SK-N-SH (cell line): ENCODE measurements at regions not wholly inside any gene's neighbourhood (a gene's known extent, or its start where the extent isn't known, plus 50 kb on each side); places are given as distances from the start of the nearest gene placed in this dataset.

ENCODE experiments used
- CTCF ChIA-PET: fragments of 300-600, 350-600 bp; formaldehyde crosslinking; extraction: SDS; loops from one replicate; lab custom pipeline; 2021; lab: Yijun Ruan, JAX
- POLR2A ChIA-PET: fragments of 350-600 bp; sonication (Branson Sonifier 250); formaldehyde crosslinking; extraction: SDS; loops from one replicate; lab custom pipeline; 2020; ENCODE audit warnings: antibody characterized with exemption, inconsistent platforms; lab: Yijun Ruan, JAX
- DNase-seq: peaks from one replicate; pipeline ENCODE4 v3.0.0; 2012
- H2AFZ ChIP-seq: fragments of 200-600 bp; sonication (generic); 2 replicates; pipeline ENCODE4 v1.8.1; 2016; ENCODE audit warnings: antibody characterized with exemption, mild to moderate bottlenecking, low read depth
- H3F3A ChIP-seq: fragments of 200-600 bp; sonication (generic); replicated peaks from 2 replicates; pipeline ENCODE3; 2016; ENCODE audit warnings: antibody characterized with exemption, mild to moderate bottlenecking; ENCODE audit not compliant: insufficient read depth
- H3K27ac ChIP-seq, 2 experiments: fragments of 200-500 bp in 1 of 2; fragments of 200-600 bp in 1 of 2; sonication (Bioruptor generic) in 1 of 2; sonication (generic), shearing (Covaris generic) in 1 of 2; 2 replicates each; pipeline versions ENCODE4 v1.5.1 to v1.6.1; 2014 to 2016; ENCODE audit warnings: low read depth in 2 of 2, inconsistent platforms in 1 of 2, low read length in 1 of 2, mild to moderate bottlenecking in 1 of 2, mixed read lengths in 1 of 2
- H3K27me3 ChIP-seq: fragments of 200-600 bp; sonication (generic), shearing (Covaris generic); 2 replicates; pipeline ENCODE4 v1.6.1; 2016; ENCODE audit warnings: mixed run types; ENCODE audit not compliant: insufficient read depth
- H3K36me3 ChIP-seq, 2 experiments: fragments of 200-500 bp in 1 of 2; fragments of 200-600 bp in 1 of 2; sonication (Bioruptor generic) in 1 of 2; sonication (generic) in 1 of 2; replicated peaks in 1 of 2; 2 replicates each; pipeline versions ENCODE3 to v1.5.1; 2014 to 2016; ENCODE audit warnings: low read length in 1 of 2, mild to moderate bottlenecking in 1 of 2; ENCODE audit not compliant: insufficient read depth in 2 of 2, control insufficient read depth in 1 of 2
- H3K4me1 ChIP-seq, 2 experiments: fragments of 200-500 bp in 1 of 2; fragments of 200-600 bp in 1 of 2; sonication (Bioruptor generic) in 1 of 2; sonication (generic), shearing (Covaris generic) in 1 of 2; 2 replicates each; pipeline versions ENCODE4 v1.5.1 to v1.6.1; 2014 to 2016; ENCODE audit warnings: low read depth in 1 of 2, low read length in 1 of 2, mixed run types in 1 of 2; ENCODE audit not compliant: insufficient read depth in 2 of 2, control insufficient read depth in 1 of 2
- H3K4me2 ChIP-seq: fragments of 200-600 bp; sonication (generic), shearing (Covaris generic); 2 replicates; pipeline ENCODE4 v1.6.1; 2017; ENCODE audit warnings: mixed run types
- H3K4me3 ChIP-seq, 2 experiments: fragments of 200-500 bp in 1 of 2; fragments of 200-600 bp in 1 of 2; sonication (Bioruptor generic) in 1 of 2; sonication (generic), shearing (Covaris generic) in 1 of 2; 2 replicates each; pipeline versions ENCODE4 v1.5.1 to v1.8.1; 2014 to 2016; ENCODE audit warnings: low read depth in 2 of 2, inconsistent platforms in 1 of 2, low read length in 1 of 2, mild to moderate bottlenecking in 1 of 2, mixed read lengths in 1 of 2, moderate library complexity in 1 of 2
- H3K79me2 ChIP-seq: fragments of 200-600 bp; sonication (generic); 2 replicates; pipeline ENCODE4 v1.8.1; 2017; ENCODE audit warnings: mild to moderate bottlenecking; ENCODE audit not compliant: insufficient read depth
- H3K9ac ChIP-seq: fragments of 200-600 bp; sonication (generic); 2 replicates; pipeline ENCODE4 v1.6.1; 2017; ENCODE audit warnings: mixed run types
- H3K9me2 ChIP-seq: fragments of 200-600 bp; sonication (generic); 2 replicates; pipeline ENCODE4 v1.6.1; 2017; ENCODE audit warnings: mixed run types
- H3K9me3 ChIP-seq: fragments of 200-600 bp; sonication (generic); 2 replicates; pipeline ENCODE4 v1.6.1; 2017; ENCODE audit warnings: mixed run types, mild to moderate bottlenecking, moderate library complexity
- H4K20me1 ChIP-seq: fragments of 200-600 bp; sonication (generic); 2 replicates; pipeline ENCODE4 v1.6.1; 2017; ENCODE audit warnings: mild to moderate bottlenecking, mixed run types; ENCODE audit not compliant: insufficient read depth
- CHD2 ChIP-seq: fragments of 150-350 bp; IDR thresholded peaks from 2 replicates; pipeline ENCODE4 v1.6.1; 2018; ENCODE audit warnings: low read length; ENCODE audit not compliant: partially characterized antibody
- FOSL2 ChIP-seq: IDR thresholded peaks from 2 replicates; pipeline ENCODE4 v1.4.0; 2012; ENCODE audit warnings: low read depth, mild to moderate bottlenecking, moderate library complexity, borderline replicate concordance
- FOXJ3 ChIP-seq: sonication (generic); formaldehyde crosslinking; IDR thresholded peaks from 2 replicates; pipeline ENCODE4 v1.5.1; 2020; ENCODE audit warnings: mild to moderate bottlenecking, missing genetic modification reagents
- FOXM1 ChIP-seq: IDR thresholded peaks from 2 replicates; pipeline ENCODE4 v1.4.0; 2012; ENCODE audit warnings: low read depth, mild to moderate bottlenecking
- GABPA ChIP-seq: IDR thresholded peaks from 2 replicates; pipeline ENCODE4 v1.4.0; 2012; ENCODE audit warnings: low read depth, mild to moderate bottlenecking
- JUND ChIP-seq: IDR thresholded peaks from 2 replicates; pipeline ENCODE4 v1.4.0; 2012
- MEF2A ChIP-seq: IDR thresholded peaks from 2 replicates; pipeline ENCODE4 v1.4.0; 2012; ENCODE audit warnings: low read depth, borderline replicate concordance
- NFIC ChIP-seq: IDR thresholded peaks from 2 replicates; pipeline ENCODE4 v1.4.0; 2012; ENCODE audit warnings: borderline replicate concordance
- POLR2AphosphoS5 ChIP-seq: IDR thresholded peaks from 2 replicates; pipeline ENCODE4 v1.6.1; 2012; ENCODE audit warnings: low read depth, low read length
- RAD21 ChIP-seq: IDR thresholded peaks from 2 replicates; pipeline ENCODE4 v1.6.1; 2012; ENCODE audit warnings: mild to moderate bottlenecking, low read length
- REST ChIP-seq: IDR thresholded peaks from 2 replicates; pipeline ENCODE4 v1.6.1; 2012; ENCODE audit warnings: mild to moderate bottlenecking, low read depth, low read length, moderate library complexity
- SMC3 ChIP-seq: IDR thresholded peaks from 2 replicates; pipeline ENCODE4 v1.6.1; 2012; ENCODE audit warnings: low read depth, low read length, improper control_type of control experiment
- TAF1 ChIP-seq: IDR thresholded peaks from 2 replicates; pipeline ENCODE4 v1.6.1; 2012; ENCODE audit warnings: low read depth, mild to moderate bottlenecking, low read length, moderate library complexity, borderline replicate concordance
- TCF12 ChIP-seq: IDR thresholded peaks from 2 replicates; pipeline ENCODE4 v1.4.0; 2012
- TEAD4 ChIP-seq: IDR thresholded peaks from 2 replicates; pipeline ENCODE4 v1.4.0; 2012; ENCODE audit warnings: mild to moderate bottlenecking, borderline replicate concordance; ENCODE audit not compliant: insufficient read depth
- YY1 ChIP-seq: IDR thresholded peaks from 2 replicates; pipeline ENCODE4 v1.4.0; 2012; ENCODE audit warnings: low read depth, mild to moderate bottlenecking
- WGBS: methylation state at CpG from one replicate; pipeline ENCODE4 v1.1.6; 2017; ENCODE audit warnings: low lambda C conversion rate; 5-methylcytosine and 5-hydroxymethylcytosine counted together
- TF ChIP-seq, protein P1 (sequence below): IDR thresholded peaks from 2 replicates; pipeline ENCODE4 v1.4.0; 2012; ENCODE audit warnings: low read depth
- TF ChIP-seq, protein P2 (sequence below): IDR thresholded peaks from 2 replicates; pipeline ENCODE4 v1.4.0; 2012; ENCODE audit warnings: low read depth, borderline replicate concordance
- TF ChIP-seq, protein P3 (sequence below): IDR thresholded peaks from 2 replicates; pipeline ENCODE4 v1.4.0; 2012; ENCODE audit warnings: low read depth, borderline replicate concordance
- TF ChIP-seq, protein P4 (sequence below): fragments of 150-350 bp; IDR thresholded peaks from 2 replicates; pipeline ENCODE4 v1.6.1; 2016; ENCODE audit warnings: mild to moderate bottlenecking, low read depth, low read length

GRCh38 chr10:33401300-33401699 lies 66.8 kb upstream of the NRP1 start (continued):
- TF ChIP-seq REST: no peak

- ChIA-PET POLR2A (no interaction called here), CTCF (no interaction called here)
- H3K36me3 ChIP-seq: no peaks in the 10 kb centered on the region
- H3K9me3 ChIP-seq: 0 out of 2 replicates have a peak, but pooled peaks cover 11% of the 10 kb centered on the region
- no peaks in the 10 kb centered on the region for H3K79me2 ChIP-seq
- peaks cover 0 to 6% of the 10 kb centered on the region in 2 experiments; a peak in 1 of 4 replicates for H3K4me1 ChIP-seq
- TF ChIP-seq FOXM1 (no peak), POLR2AphosphoS5 (no peak), TAF1 (no peak), SMC3 (no peak), FOSL2 (no peak), REST (no peak), FOXJ3 (CRISPR knock-in tag) (no peak), TEAD4 (no peak), RAD21 (no peak), TCF12 (no peak), YY1 (no peak), JUND (no peak), CHD2 (no peak), MEF2A (no peak), NFIC (no peak), GABPA (no peak)
- TF ChIP-seq, protein P1, sequence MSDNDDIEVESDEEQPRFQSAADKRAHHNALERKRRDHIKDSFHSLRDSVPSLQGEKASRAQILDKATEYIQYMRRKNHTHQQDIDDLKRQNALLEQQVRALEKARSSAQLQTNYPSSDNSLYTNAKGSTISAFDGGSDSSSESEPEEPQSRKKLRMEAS: no peak
- TF ChIP-seq, protein P2, sequence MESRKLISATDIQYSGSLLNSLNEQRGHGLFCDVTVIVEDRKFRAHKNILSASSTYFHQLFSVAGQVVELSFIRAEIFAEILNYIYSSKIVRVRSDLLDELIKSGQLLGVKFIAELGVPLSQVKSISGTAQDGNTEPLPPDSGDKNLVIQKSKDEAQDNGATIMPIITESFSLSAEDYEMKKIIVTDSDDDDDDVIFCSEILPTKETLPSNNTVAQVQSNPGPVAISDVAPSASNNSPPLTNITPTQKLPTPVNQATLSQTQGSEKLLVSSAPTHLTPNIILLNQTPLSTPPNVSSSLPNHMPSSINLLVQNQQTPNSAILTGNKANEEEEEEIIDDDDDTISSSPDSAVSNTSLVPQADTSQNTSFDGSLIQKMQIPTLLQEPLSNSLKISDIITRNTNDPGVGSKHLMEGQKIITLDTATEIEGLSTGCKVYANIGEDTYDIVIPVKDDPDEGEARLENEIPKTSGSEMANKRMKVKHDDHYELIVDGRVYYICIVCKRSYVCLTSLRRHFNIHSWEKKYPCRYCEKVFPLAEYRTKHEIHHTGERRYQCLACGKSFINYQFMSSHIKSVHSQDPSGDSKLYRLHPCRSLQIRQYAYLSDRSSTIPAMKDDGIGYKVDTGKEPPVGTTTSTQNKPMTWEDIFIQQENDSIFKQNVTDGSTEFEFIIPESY: no peak
- TF ChIP-seq, protein P3, sequence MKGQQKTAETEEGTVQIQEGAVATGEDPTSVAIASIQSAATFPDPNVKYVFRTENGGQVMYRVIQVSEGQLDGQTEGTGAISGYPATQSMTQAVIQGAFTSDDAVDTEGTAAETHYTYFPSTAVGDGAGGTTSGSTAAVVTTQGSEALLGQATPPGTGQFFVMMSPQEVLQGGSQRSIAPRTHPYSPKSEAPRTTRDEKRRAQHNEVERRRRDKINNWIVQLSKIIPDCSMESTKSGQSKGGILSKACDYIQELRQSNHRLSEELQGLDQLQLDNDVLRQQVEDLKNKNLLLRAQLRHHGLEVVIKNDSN: no peak
- TF ChIP-seq, protein P4, sequence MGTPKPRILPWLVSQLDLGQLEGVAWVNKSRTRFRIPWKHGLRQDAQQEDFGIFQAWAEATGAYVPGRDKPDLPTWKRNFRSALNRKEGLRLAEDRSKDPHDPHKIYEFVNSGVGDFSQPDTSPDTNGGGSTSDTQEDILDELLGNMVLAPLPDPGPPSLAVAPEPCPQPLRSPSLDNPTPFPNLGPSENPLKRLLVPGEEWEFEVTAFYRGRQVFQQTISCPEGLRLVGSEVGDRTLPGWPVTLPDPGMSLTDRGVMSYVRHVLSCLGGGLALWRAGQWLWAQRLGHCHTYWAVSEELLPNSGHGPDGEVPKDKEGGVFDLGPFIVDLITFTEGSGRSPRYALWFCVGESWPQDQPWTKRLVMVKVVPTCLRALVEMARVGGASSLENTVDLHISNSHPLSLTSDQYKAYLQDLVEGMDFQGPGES: no peak
- no peak for DNase-seq
- H3K27me3 ChIP-seq: no peaks in the 10 kb centered on the region
- H3K27ac ChIP-seq: no peak overlapping the region
- H3K4me2 ChIP-seq: no peak overlapping the region
- no peak overlapping the region for H3K4me3 ChIP-seq
- H3F3A ChIP-seq: no peaks in the 10 kb centered on the region
- no peak overlapping the region for H2AFZ ChIP-seq
- H4K20me1 ChIP-seq: no peaks in the 10 kb centered on the region
- H3K9me2 ChIP-seq: no peaks in the 10 kb centered on the region
- H3K9ac ChIP-seq: no peak overlapping the region
- 86% methylated on average over 5 of the region's 5 CpGs for WGBS
Measured at GRCh38 chr10:33398796-33399195, 64.3 kb upstream of the NRP1 start.
